Endothelial cell (in vitro differentiated cells): ENCODE measurements at regions not wholly inside any gene's neighbourhood (a gene's known extent, or its start where the extent isn't known, plus 50 kb on each side); places are given as distances from the start of the nearest gene placed in this dataset.

Experiments
- DNase-seq: peaks from one replicate; pipeline ENCODE4 v3.0.0; 2021; ENCODE audit warnings: low spot score
- H3K27ac Mint-ChIP-seq: one replicate; pipeline ENCODE4 v1.8.0; 2021; ENCODE audit warnings: mixed read lengths, inconsistent platforms; ENCODE audit not compliant: unreplicated experiment
- H3K27me3 Mint-ChIP-seq: one replicate; pipeline ENCODE4 v1.8.0; 2021; ENCODE audit warnings: mild to moderate bottlenecking, moderate library complexity, mixed read lengths, inconsistent platforms; ENCODE audit not compliant: unreplicated experiment
- H3K36me3 Mint-ChIP-seq: one replicate; pipeline ENCODE4 v1.8.0; 2021; ENCODE audit warnings: mild to moderate bottlenecking, low read depth, mixed read lengths, inconsistent platforms; ENCODE audit not compliant: unreplicated experiment
- H3K4me1 Mint-ChIP-seq: one replicate; pipeline ENCODE4 v1.8.0; 2021; ENCODE audit warnings: mild to moderate bottlenecking, mixed read lengths, inconsistent platforms; ENCODE audit not compliant: unreplicated experiment
- H3K4me3 Mint-ChIP-seq: one replicate; pipeline ENCODE4 v1.8.0; 2021; ENCODE audit warnings: mild to moderate bottlenecking, mixed read lengths, inconsistent platforms; ENCODE audit not compliant: unreplicated experiment
- H3K9me3 Mint-ChIP-seq: one replicate; pipeline ENCODE4 v1.8.0; 2021; ENCODE audit warnings: mixed read lengths, inconsistent platforms; ENCODE audit not compliant: unreplicated experiment
- TF ChIP-seq, protein P1 (sequence below): fragments of 200-600 bp; sonication (generic); IDR thresholded peaks from one replicate; pipeline ENCODE4 v1.5.0; 2021; ENCODE audit warnings: antibody characterized with exemption; ENCODE audit not compliant: unreplicated experiment

DNA sequence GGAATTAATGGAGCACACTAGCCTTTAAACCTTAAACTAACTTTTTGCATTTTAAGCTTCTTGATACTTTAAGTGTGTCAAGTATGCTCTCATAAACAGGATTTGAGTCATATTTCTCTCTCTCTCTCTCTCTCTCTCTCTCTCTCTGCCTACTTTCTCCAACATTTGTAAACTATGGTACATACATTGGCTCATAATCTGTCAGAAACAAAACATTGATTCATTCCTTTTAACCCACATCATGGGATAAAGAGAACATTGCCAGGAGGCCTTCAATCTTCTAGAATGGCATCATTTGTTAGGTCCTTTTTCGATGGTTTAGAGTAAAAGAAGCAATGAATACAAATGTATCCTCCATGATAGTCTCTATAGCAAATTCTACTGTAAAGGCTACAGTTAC is 81.6 kb upstream of the RERGL start:
- Mint-ChIP-seq H3K4me1 (no peaks in the 10 kb centered on the region), H3K36me3 (no peaks in the 10 kb centered on the region), H3K27me3 (peaks cover 3% of the 10 kb centered on the region), H3K9me3 (no peaks in the 10 kb centered on the region), H3K27ac (no peak overlapping the region), H3K4me3 (no peak overlapping the region)
- TF ChIP-seq, protein P1, sequence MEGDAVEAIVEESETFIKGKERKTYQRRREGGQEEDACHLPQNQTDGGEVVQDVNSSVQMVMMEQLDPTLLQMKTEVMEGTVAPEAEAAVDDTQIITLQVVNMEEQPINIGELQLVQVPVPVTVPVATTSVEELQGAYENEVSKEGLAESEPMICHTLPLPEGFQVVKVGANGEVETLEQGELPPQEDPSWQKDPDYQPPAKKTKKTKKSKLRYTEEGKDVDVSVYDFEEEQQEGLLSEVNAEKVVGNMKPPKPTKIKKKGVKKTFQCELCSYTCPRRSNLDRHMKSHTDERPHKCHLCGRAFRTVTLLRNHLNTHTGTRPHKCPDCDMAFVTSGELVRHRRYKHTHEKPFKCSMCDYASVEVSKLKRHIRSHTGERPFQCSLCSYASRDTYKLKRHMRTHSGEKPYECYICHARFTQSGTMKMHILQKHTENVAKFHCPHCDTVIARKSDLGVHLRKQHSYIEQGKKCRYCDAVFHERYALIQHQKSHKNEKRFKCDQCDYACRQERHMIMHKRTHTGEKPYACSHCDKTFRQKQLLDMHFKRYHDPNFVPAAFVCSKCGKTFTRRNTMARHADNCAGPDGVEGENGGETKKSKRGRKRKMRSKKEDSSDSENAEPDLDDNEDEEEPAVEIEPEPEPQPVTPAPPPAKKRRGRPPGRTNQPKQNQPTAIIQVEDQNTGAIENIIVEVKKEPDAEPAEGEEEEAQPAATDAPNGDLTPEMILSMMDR = no peak
- DNase-seq = no peak

DNA sequence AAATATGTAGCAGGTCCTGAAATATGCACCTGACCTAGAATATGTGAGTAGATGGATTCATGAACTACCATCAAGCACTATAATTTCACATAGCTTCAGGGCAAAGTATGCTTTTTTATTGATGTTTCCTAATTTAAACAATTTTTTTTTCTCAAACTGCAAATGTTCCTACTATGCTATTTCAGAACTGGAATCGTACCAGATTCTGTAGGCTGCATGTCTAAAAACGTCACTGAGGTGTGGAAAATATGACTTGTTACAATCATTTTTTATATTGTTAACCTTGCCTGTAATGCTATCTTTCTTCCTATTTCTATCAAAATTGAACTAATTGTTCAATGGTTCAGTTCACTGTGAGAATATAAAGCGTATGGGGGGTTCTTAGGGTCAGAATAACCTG is 78.0 kb upstream of the RERGL start:
- no peak for DNase-seq
- H3K36me3 Mint-ChIP-seq = no peaks in the 10 kb centered on the region
- no peak overlapping the region for H3K27ac Mint-ChIP-seq
- TF ChIP-seq, protein P1 = no peak
- peaks cover 3% of the 10 kb centered on the region for H3K27me3 Mint-ChIP-seq
- H3K9me3 Mint-ChIP-seq = no peaks in the 10 kb centered on the region
- H3K4me1 Mint-ChIP-seq = no peaks in the 10 kb centered on the region
- no peak overlapping the region for H3K4me3 Mint-ChIP-seq

DNA sequence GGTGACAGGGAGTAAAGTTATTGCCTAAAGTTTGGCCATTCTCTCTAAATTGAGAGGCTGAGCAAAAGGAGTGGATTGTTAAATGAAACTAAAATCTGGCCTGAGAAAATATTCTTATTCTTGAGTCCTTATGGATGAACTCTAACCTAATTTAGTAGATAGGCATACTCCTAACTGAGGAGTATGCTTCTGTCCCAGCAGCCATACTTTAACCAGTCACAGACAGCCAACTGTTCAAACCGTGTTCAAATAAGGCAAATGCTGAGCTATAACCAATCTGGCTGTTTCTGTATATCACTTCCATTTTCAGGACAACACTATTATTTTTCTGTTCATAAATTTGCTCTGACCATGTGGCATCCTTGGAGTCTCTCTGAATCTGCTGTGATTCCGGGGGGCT is 75.9 kb upstream of the RERGL start:
- H3K4me1 Mint-ChIP-seq = no peaks in the 10 kb centered on the region
- TF ChIP-seq, protein P1 = no peak
- H3K36me3 Mint-ChIP-seq = no peaks in the 10 kb centered on the region
- no peak overlapping the region for H3K27ac Mint-ChIP-seq
- H3K27me3 Mint-ChIP-seq = no peaks in the 10 kb centered on the region
- no peaks in the 10 kb centered on the region for H3K9me3 Mint-ChIP-seq
- H3K4me3 Mint-ChIP-seq = no peak overlapping the region
- no peak for DNase-seq

DNA sequence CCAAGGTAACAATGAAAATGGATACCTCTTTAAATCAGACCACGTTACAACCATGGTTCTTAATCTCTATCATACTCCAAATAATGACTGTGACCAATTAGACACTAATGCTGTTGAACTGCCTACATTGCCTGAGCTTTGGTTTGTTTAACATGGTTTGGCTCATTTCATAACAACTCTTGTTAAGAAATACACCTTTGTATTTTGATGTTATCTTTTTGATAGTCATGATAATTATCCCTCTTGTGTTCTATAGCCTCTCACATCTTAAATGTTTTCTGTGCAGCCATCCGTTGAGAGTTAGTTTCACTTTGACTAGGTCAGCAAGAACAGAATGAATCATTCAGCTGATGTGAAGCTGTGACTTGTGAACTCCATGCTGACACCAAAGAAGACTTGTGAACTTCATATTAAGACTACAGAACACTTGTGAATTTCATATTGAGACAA is 75.5 kb upstream of the RERGL start:
- Mint-ChIP-seq H3K4me3 (no peak overlapping the region), H3K9me3 (no peaks in the 10 kb centered on the region), H3K27me3 (no peaks in the 10 kb centered on the region), H3K27ac (no peak overlapping the region), H3K4me1 (no peaks in the 10 kb centered on the region), H3K36me3 (no peaks in the 10 kb centered on the region)
- DNase-seq = no peak
- TF ChIP-seq, protein P1 = no peak

DNA sequence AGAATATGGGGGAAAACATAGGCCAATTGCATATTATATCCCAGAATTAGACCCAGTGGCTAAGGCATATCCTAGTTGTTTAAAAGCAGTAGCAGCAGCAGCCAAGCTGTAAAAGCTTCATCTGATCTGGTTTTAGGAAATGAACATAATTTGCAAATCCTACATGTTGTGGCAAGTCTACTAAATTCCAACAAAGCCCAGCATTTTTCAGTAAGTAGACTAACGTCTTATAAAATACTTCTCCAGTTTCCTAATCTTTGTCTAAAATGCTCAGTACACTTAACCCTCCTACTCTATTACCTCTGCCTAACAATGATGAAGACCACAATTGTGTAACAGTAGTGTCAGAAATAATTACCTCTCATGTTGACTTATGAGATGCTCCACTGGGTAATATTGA is 70.9 kb upstream of the RERGL start:
- no peak overlapping the region for H3K27ac Mint-ChIP-seq
- H3K9me3 Mint-ChIP-seq = no peaks in the 10 kb centered on the region

More for the DNA sequence above, 70.9 kb upstream of the RERGL start:
- no peaks in the 10 kb centered on the region for H3K36me3 Mint-ChIP-seq
- no peak overlapping the region for H3K4me3 Mint-ChIP-seq
- TF ChIP-seq, protein P1 = no peak
- no peak for DNase-seq
- H3K4me1 Mint-ChIP-seq = no peaks in the 10 kb centered on the region
- no peaks in the 10 kb centered on the region for H3K27me3 Mint-ChIP-seq
